Lung (tissue), 11 donors: ENCODE measurements at regions not wholly inside any gene's neighbourhood (a gene's known extent, or its start where the extent isn't known, plus 50 kb on each side); places are given as distances from the start of the nearest gene placed in this dataset.

ENCODE experiments used
- ATAC-seq: fragments of 200-7000 bp; cut with Tn5 transposase; one replicate; pipeline ENCODE4 v1.9.1; 2020; ENCODE audit warnings: moderate number of reproducible peaks; ENCODE audit not compliant: insufficient read depth, low FRiP score
- DNase-seq, 3 donors: peaks; one replicate each; pipeline ENCODE4 v3.0.0-alpha.2; 2013 to 2017
- H3K27ac ChIP-seq, 2 donors: one replicate each; pipeline ENCODE4 v1.5.1; 2013; ENCODE audit warnings: mild to moderate bottlenecking in 2 of 2, moderate library complexity in 2 of 2, control low read depth in 1 of 2, inconsistent platforms in 1 of 2, low read depth in 1 of 2, low read length in 1 of 2
- H3K27me3 ChIP-seq, 3 donors: one replicate each; pipeline ENCODE4 v1.5.1; 2013; ENCODE audit warnings: low read length in 2 of 3; ENCODE audit not compliant: control insufficient read depth in 3 of 3, insufficient read depth in 3 of 3
- H3K36me3 ChIP-seq, 4 donors: one replicate each; pipeline ENCODE4 v1.5.1; 2013; ENCODE audit warnings: low read length in 4 of 4, mild to moderate bottlenecking in 1 of 4, moderate library complexity in 1 of 4; ENCODE audit not compliant: control insufficient read depth in 4 of 4, insufficient read depth in 4 of 4
- H3K4me1 ChIP-seq, 5 donors: one replicate each; pipeline ENCODE4 v1.5.1; 2013; ENCODE audit warnings: low read length in 5 of 5, mild to moderate bottlenecking in 2 of 5, moderate library complexity in 1 of 5; ENCODE audit not compliant: control insufficient read depth in 5 of 5, insufficient read depth in 5 of 5
- H3K4me3 ChIP-seq: one replicate; pipeline ENCODE4 v1.5.1; 2013; ENCODE audit warnings: mild to moderate bottlenecking, control low read depth, moderate library complexity
- H3K9ac ChIP-seq, 2 donors: one replicate each; pipeline ENCODE4 v1.5.1; 2013; ENCODE audit warnings: low read length in 2 of 2, control low read depth in 1 of 2; ENCODE audit not compliant: insufficient read depth in 1 of 2
- H3K9me3 ChIP-seq, 4 donors: one replicate each; pipeline ENCODE4 v1.5.1; 2013; ENCODE audit warnings: low read length in 3 of 4, mild to moderate bottlenecking in 1 of 4, moderate library complexity in 1 of 4; ENCODE audit not compliant: control insufficient read depth in 4 of 4, insufficient read depth in 3 of 4
- CTCF ChIP-seq: IDR thresholded peaks from 2 replicates; pipeline ENCODE4 v1.5.1; 2012; ENCODE audit warnings: mild to moderate bottlenecking; ENCODE audit errors: control extremely low read depth, extremely low read depth
- WGBS, 2 donors: extraction: QIAGEN DNeasy Blood & Tissue Kit; methylation state at CpG; one replicate each; pipeline ENCODE4 v1.1.7; 2013; 5-methylcytosine and 5-hydroxymethylcytosine counted together
- donor health status: control.
- donor health status: control.
- donor health status: Bipolar disorder and iron deficiency.
- donor health status: healthy.
- donor health status: DM: yes; HTN: yes; CAD: no.

GRCh38 chr6:164845773-164846172 lies 463.6 kb downstream of the C6orf118 start:
- Histone ChIP-seq H3K27ac (no peak overlapping the region), H3K27me3 (no peaks in the 10 kb centered on the region), H3K4me3 (no peak overlapping the region), H3K36me3 (no peaks in the 10 kb centered on the region), H3K9ac (no peak overlapping the region), H3K9me3 (no peaks in the 10 kb centered on the region), H3K4me1 (peaks cover 0 to 2% (median 0%) of the 10 kb centered on the region in 5 donors)
- no peak for TF ChIP-seq CTCF
- DNase-seq (no peak), ATAC-seq (no peak)
- 80 to 84% methylated on average over 1 of the region's 1 CpG for WGBS, 2 donors

- H3K9ac ChIP-seq: no peak overlapping the region
- WGBS, 2 donors: 96 to 100% methylated on average over 1 of the region's 1 CpG
- no peak overlapping the region for H3K4me3 ChIP-seq
- H3K4me1 ChIP-seq: peaks cover 0 to 2% (median 0%) of the 10 kb centered on the region in 5 donors
- H3K9me3 ChIP-seq: peaks cover 0 to 5% (median 1%) of the 10 kb centered on the region in 4 donors
- no peaks in the 10 kb centered on the region for H3K27me3 ChIP-seq
- DNase-seq (no peak), ATAC-seq (no peak)
- H3K36me3 ChIP-seq: no peaks in the 10 kb centered on the region
- no peak overlapping the region for H3K27ac ChIP-seq
- TF ChIP-seq CTCF: no peak
Observed at GRCh38 chr6:164842085-164842484, 467.3 kb downstream of the C6orf118 start.

GRCh38 chr6:164838068-164838615 lies 471.3 kb downstream of the C6orf118 start:
- Histone ChIP-seq H3K27ac (no peak overlapping the region), H3K9me3 (peaks cover 0 to 5% (median 1%) of the 10 kb centered on the region in 4 donors), H3K4me3 (no peak overlapping the region), H3K4me1 (no peaks in the 10 kb centered on the region), H3K9ac (no peak overlapping the region), H3K27me3 (no peaks in the 10 kb centered on the region), H3K36me3 (no peaks in the 10 kb centered on the region)
- no peak for DNase-seq
- WGBS, 2 donors: 73 to 74% methylated on average over 1 of the region's 1 CpG
- TF ChIP-seq CTCF: no peak
- ATAC-seq: no peak

- H3K36me3 ChIP-seq: no peaks in the 10 kb centered on the region
- ATAC-seq (no peak), DNase-seq (no peak)
- no peak overlapping the region for H3K27ac ChIP-seq
- 84 to 85% methylated on average over 3 of the region's 3 CpGs for WGBS, 2 donors
- H3K4me3 ChIP-seq: no peak overlapping the region
- peaks cover 0 to 5% (median 1%) of the 10 kb centered on the region in 4 donors for H3K9me3 ChIP-seq
- no peak overlapping the region for H3K9ac ChIP-seq
- H3K27me3 ChIP-seq: no peaks in the 10 kb centered on the region
- H3K4me1 ChIP-seq: no peaks in the 10 kb centered on the region
- TF ChIP-seq CTCF: no peak
Observed at GRCh38 chr6:164836486-164836885, 472.9 kb downstream of the C6orf118 start.
